DMS53 treated with DMSO at 0.1 percent for 48 hours (cell line): ENCODE measurements at regions not wholly inside any gene's neighbourhood (a gene's known extent, or its start where the extent isn't known, plus 50 kb on each side); places are given as distances from the start of the nearest gene placed in this dataset.
A peak's percentile ranks its signal among the peaks of the same experiment; 100 is the strongest.

Experiments used
- DNase-seq: peaks from one replicate; lab custom pipeline; 2025; ENCODE audit not compliant: unreplicated experiment; lab: John Stamatoyannopoulos, UW

- DNase-seq = no peak
Observed at GRCh38 chr2:180618570-180618969, 361.8 kb upstream of the UBE2E3 start.

- no peak for DNase-seq
Observed at GRCh38 chr2:180614776-180615175, 365.6 kb upstream of the UBE2E3 start.

GRCh38 chr2:180609626-180610340 lies 370.6 kb upstream of the UBE2E3 start:
- DNase-seq = no peak

- peak; percentile 95 for DNase-seq
Observed at GRCh38 chr2:180607514-180608049, 372.8 kb upstream of the UBE2E3 start.

GRCh38 chr2:180604077-180604476 lies 376.3 kb upstream of the UBE2E3 start:
- peak; percentile 46 for DNase-seq

GRCh38 chr2:180601016-180601415 lies 379.4 kb upstream of the UBE2E3 start:
- no peak for DNase-seq

GRCh38 chr2:180599804-180600203 lies 380.6 kb upstream of the UBE2E3 start:
- DNase-seq = no peak

- DNase-seq = no peak
Observed at GRCh38 chr2:180597179-180597578, 383.2 kb upstream of the UBE2E3 start.

- DNase-seq = no peak
Observed at GRCh38 chr2:180596453-180596852, 384.0 kb upstream of the UBE2E3 start.

GRCh38 chr2:180591947-180592346 lies 388.5 kb upstream of the UBE2E3 start:
- DNase-seq = no peak

- DNase-seq = peak; percentile 10
Observed at GRCh38 chr2:180591093-180591781, 389.2 kb upstream of the UBE2E3 start.

GRCh38 chr2:180583441-180584140 lies 396.8 kb upstream of the UBE2E3 start:
- DNase-seq = no peak

- no peak for DNase-seq
Observed at GRCh38 chr2:180579388-180579787, 401.0 kb upstream of the UBE2E3 start.

- no peak for DNase-seq
Observed at GRCh38 chr2:180578441-180578840, 402.0 kb upstream of the UBE2E3 start.

- peak; percentile 76 for DNase-seq
Observed at GRCh38 chr2:180577567-180577966, 402.8 kb upstream of the UBE2E3 start.

- peak; percentile 27 for DNase-seq
Observed at GRCh38 chr2:180573951-180574350, 406.5 kb upstream of the UBE2E3 start.

- DNase-seq = peak; percentile 11
Observed at GRCh38 chr2:180572346-180572745, 408.1 kb upstream of the UBE2E3 start.

- no peak for DNase-seq
Observed at GRCh38 chr2:180571559-180571958, 408.8 kb upstream of the UBE2E3 start.

GRCh38 chr2:180570864-180571263 lies 409.5 kb upstream of the UBE2E3 start:
- DNase-seq = no peak

- DNase-seq = no peak
Observed at GRCh38 chr2:180564051-180564450, 416.4 kb upstream of the UBE2E3 start.

GRCh38 chr2:180562378-180562777 lies 418.0 kb upstream of the UBE2E3 start:
- DNase-seq = no peak

GRCh38 chr2:180559771-180560170 lies 420.6 kb upstream of the UBE2E3 start:
- no peak for DNase-seq
